ENCODE measurements at regions not wholly inside any gene's neighbourhood (a gene's known extent, or its start where the extent isn't known, plus 50 kb on each side); places are given as distances from the start of the nearest gene placed in this dataset.
"Not testable (repeated sequence)": the region's sequence is repeated elsewhere in the genome, so short reads cannot be mapped to it uniquely, and the experiment has no call there.

DNA sequence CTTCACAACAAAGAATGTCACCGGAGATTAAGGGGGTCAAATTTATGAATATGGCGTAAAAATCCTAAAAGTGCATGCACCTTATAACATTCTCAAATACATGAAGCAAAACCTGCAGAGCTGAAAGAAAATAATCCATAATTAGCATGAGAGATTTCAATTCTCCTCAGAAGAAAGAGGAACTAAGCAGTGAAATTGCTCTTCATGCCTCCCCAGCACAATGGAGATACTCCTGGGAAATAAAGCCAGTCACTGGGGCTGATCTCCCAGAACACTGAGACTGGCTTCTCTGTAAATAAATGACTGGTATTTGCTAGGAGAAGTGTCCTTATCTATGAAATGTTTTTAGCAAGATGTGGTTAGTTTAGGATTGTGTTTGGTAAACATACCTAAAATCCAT is 68.1 kb downstream of the GOLGA6L6 start:
- TF ChIP-seq, protein P1, sequence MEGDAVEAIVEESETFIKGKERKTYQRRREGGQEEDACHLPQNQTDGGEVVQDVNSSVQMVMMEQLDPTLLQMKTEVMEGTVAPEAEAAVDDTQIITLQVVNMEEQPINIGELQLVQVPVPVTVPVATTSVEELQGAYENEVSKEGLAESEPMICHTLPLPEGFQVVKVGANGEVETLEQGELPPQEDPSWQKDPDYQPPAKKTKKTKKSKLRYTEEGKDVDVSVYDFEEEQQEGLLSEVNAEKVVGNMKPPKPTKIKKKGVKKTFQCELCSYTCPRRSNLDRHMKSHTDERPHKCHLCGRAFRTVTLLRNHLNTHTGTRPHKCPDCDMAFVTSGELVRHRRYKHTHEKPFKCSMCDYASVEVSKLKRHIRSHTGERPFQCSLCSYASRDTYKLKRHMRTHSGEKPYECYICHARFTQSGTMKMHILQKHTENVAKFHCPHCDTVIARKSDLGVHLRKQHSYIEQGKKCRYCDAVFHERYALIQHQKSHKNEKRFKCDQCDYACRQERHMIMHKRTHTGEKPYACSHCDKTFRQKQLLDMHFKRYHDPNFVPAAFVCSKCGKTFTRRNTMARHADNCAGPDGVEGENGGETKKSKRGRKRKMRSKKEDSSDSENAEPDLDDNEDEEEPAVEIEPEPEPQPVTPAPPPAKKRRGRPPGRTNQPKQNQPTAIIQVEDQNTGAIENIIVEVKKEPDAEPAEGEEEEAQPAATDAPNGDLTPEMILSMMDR (conservative IDR thresholded peaks at IDR 0.05; ENCODE audit: low read depth, low read length), result not testable (repeated sequence)
- not testable (repeated sequence) for TF ChIP-seq NFE2L2 (IDR thresholded peaks at IDR 0.05; ENCODE audit: low read depth, low read length)
